Fibroblast of the conjunctiva (primary cell): ENCODE measurements at regions not wholly inside any gene's neighbourhood (a gene's known extent, or its start where the extent isn't known, plus 50 kb on each side); places are given as distances from the start of the nearest gene placed in this dataset.
"Not testable (repeated sequence)": the region's sequence is repeated elsewhere in the genome, so short reads cannot be mapped to it uniquely, and the experiment has no call there.

Source experiments
- DNase-seq: peaks from one replicate; pipeline ENCODE4 v3.0.0-alpha.2; 2010; ENCODE audit warnings: low read depth

DNA sequence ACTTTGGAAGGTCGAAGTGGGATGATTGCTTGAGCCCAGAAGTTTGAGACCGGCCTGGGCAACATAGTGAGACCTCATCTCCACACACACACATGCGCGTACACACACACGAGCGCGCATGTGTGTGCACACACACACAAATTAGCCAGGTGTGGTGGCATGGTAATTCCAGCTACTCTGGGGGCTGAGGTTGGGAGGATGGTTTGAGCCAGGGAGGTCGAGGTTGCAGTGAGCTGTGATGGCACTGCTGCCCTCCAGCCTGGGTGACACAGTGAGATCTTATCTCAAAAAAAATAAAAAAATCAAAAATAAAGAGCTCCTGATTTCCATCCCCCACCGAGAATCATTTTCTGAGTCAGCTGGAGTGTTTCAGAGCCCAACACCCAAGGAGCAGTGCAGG lies 261.5 kb upstream of the PLGLB2 start:
- DNase-seq, result not testable (repeated sequence)

DNA sequence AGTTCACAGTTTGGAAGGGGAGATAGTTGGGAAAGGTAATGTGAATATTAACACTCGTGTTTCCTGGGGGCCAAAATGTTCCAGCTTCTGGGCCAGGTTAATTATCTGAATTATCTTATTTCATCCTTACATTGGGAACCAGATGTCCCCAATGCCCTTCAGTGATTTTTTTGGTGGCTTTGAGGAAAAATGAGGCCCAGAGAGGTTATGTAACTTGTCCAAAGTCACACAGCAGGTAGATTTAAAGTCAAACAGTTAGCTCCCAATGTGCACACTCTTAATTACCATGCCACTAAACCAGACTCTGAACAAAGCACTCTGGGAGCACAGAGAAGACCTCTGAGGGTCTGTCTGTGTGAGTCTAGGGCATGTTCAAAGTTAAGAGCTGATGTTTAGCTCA lies 259.9 kb upstream of the PLGLB2 start:
- not testable (repeated sequence) for DNase-seq

DNA sequence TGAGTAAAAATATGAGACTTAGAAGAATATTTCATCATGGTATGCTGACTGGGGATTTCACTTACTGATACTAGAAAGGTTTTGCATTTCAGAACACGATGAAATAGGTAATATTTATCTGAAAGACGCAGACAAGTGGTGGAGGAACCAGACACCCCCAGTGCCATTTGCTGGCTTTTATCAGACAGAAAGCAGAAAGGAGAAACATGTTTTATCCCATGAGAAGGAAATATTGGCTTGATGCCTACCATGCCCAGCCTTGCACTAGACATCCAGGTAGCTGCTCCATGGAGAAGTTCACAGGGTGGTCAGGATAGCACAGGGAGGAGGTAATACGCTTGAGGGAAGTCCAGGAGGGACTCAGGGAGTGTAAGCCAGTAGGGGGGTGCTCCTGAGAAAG lies 258.9 kb upstream of the PLGLB2 start:
- not testable (repeated sequence) for DNase-seq

DNA sequence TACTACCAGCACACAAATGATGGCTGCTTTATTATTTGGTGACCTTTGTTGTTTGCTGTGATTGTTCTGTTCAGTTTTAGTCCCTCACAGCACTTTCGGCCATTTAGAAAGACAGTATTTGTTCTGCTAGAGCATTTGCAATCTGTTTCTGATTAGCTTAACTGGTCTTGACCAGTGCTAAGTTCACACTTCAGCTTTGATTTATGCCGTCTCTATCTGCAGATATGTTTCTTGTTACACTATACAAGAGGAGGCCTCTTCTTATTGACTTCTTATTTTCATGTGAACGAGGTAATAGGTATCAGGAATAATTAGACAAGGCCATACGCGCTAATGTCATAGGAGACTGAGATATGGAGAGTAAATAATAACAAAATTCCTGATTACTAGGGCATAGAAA lies 253.0 kb upstream of the PLGLB2 start:
- not testable (repeated sequence) for DNase-seq

DNA sequence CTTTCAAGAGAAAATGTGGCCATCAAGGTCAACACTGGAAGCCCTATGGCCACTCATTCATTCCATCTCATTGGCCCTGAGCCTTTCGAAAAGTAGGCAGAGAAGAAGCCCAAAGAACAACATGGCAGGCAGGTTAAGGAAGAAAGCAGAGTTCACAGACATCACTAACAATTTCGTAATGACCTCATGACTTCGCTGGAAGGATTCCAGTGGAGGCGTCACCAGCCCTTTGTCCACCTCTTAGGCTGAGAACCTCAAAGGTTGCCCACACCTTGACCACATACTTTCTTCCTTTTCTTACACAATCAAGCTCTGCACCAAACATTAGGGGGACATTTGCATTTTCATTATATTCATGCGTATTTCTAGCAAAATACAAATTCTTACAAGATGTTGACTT lies 252.4 kb upstream of the PLGLB2 start:
- not testable (repeated sequence) for DNase-seq

DNA sequence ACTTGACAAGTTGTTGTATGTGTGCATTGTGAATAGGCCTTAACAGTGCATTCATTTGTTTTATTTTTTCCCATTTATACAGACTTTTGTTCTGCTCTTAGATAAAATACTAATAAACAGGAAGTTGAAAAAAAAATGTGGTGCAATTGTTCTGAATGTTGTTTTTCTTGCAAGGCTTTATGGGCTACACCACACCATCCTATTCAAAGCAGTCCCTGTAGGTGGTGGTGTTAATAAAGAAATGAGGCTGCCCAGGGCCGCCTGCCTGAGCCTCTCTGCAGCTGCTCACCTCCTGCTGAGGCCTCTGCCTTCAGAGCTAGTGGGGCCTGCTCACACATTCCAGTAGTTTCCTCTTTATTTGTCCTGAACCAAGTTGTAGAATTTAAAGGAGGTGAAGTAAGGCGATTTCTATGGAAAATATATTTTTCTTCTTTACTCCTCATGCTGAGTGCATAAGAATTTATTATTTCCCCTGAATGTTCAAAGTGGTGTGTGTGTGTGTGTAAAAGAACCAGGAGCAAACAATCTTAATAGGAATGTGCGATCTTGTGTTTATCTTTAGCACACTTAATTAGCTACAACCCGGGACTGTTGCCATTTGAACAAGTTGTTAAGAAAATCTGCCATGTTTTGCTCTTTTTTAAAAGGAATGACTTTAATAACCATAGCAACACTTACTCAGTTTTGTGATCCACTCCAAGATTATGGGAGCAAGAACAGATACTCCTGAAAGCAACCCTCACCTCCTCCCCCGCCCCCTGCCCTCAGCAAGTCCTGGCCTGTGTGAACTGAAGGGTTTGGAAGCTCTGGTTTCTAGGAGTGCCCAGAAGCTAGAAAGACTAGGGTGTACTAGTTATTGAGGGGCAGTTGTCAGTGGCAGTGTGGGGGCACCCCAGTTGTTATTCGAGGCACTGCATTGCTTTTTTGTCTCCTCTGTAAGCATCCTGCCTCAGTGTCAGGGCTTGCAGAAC lies 251.6 kb upstream of the PLGLB2 start:
- DNase-seq, result peak; percentile 61

DNA sequence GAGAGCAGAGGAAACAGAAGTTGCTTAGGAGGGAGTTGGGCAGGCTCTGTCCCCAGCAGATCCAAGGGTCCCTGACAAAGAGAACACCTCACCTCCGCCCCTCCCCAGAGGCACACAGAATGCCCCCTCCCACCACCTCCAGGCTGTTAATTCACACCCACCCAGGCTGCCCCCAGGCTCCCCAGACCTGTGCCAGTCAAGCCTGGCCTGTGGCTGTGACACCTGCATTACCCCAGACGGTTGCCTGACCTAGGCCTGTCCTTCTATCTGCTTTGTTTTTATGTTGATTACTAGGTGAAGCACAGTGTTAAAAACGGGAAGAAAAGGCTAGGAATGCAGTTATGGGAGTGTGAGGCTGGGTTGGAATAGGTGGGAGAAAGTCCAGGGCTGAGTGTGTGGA lies 250.8 kb upstream of the PLGLB2 start:
- not testable (repeated sequence) for DNase-seq

DNA sequence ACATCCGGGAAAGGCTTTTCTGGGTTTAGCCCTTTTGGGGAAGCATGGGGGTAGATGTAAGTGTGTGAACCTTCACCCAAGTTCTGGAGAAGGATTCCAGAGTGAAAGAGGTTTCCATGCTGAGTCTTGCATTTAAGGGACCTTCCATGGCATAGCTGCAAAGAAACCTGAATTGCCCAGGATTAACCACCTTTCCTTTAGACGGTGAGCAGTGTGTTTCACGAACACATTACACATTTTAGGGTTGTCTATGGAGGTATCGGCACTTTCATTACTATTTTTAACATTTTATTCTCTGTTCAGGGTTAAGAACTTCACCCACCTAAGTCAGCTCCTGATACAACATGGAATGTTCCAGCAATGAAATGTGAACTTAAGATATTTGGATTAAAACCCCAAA lies 250.2 kb upstream of the PLGLB2 start:
- DNase-seq, result not testable (repeated sequence)

DNA sequence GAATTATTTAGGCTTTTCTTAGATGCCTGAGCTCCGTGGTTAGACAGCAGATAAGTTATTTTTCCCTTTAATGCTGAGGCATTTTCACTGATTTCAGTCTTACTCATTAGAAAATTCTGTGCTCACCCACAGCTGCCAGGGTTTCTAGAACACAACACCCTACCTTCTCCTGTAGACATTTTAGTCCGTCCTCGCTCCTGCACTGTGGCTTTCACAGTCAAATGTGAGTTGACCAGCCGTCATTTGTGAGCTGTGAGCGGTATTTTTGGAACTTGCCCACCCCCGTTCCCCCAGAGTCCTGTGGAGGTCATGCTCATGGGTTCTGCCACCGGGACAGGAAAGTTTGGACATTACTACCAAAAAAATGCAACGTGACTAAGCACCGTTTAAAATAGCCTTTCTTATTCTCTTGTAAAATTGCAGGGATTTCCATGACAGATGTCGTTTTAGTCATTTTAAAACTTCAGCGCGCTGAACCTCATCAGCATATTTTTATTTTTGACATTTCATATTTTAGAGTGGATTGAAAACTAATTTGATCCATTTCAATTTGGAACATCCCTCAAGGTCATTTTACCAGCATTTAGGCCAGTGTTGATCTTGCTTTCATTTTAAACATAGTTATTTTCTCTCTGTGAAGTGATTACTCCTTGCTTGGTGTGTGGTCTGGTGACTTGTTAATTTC lies 249.6 kb upstream of the PLGLB2 start:
- DNase-seq, result not testable (repeated sequence)

DNA sequence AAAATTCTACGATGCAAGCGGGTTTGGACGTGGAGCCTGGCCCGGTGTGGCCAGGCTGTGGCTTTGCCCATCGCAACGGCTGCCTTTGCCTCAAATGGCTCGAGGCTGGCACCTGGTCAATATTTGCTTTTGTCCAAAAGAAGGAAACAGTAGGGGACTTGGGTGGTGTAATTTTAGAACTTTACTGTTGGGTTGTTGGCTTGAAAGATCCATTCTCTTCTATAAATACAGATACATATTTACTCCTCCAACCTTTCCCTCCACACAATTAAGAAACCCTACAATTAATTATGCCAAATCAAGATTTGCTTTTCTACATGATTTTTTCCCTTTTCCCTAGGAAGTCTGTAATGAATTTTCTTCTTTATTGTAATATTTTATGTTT lies 249.0 kb upstream of the PLGLB2 start:
- DNase-seq, result not testable (repeated sequence)

DNA sequence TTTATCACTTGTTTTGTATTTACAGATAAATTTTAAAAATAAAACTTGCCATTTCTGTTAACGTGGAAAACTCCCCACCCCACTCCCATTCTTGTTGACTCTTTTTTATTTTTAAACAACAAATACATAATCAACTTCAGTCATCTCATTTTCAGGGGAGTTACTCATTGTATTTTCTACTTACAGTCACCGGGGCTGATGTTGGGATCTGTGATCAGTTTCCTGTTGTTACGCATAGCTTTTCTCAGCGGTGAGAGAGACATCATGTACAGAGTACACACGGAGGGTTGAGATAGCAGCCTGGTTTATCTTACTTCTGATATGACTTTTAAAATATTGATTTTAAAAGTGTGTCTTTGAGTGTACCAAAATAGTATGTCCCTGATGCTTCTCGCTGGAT lies 248.0 kb upstream of the PLGLB2 start:
- DNase-seq, result not testable (repeated sequence)

DNA sequence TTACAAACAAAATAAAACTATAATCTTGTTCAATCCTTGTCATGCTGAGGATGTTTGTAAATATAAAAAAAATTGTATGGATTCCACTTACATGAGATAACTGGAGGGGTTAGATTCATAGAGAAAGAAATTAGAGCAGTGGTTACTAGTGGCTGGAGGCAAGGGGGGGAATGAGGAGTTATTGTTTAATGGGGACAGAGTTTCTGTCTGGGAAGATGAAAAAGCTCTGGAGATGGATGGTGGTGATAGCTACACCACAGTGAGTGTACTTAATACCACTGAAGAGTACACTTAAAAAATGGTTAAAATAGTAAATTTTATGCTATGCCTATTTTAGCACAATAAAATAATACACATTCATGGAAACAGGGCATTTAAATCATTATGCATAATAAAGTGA lies 247.5 kb upstream of the PLGLB2 start:
- DNase-seq, result not testable (repeated sequence)

DNA sequence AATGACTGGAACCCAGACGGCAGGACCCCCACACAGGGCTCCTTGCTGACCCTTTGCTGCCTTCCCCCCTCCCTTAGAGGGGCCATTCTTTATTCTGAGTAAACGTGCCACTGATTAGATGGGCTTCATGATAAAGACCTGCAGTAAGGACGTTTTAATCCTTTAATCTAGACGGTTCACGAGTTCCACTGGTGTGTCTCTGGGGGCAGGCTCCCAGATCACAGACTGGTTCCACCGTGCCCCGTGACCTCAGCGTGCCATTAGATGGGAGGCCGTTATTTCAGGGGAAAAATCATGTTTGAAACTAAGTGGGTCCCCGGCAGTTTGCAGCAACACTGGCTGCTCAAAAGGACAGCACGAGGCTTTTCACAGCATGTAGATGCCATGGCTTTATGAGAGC lies 246.9 kb upstream of the PLGLB2 start:
- not testable (repeated sequence) for DNase-seq

DNA sequence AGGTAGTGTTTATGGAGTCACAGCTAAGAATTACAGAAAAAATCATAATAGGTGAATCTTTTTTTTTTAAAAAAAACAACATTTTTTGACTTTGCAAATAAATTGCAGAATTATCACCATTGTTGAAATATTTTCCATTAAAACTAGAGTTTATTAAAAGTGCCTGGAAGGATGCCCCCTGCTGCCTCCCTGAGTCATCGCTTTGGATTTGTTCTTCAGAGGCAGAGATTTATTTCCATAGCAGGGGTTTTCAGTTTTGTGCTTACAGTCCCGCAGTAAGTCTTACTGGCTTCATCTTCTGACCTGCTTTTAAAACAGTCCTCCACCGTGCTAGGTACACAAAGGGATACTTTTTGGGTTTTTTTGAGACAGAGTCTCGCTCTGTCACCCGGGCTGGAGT lies 244.9 kb upstream of the PLGLB2 start:
- not testable (repeated sequence) for DNase-seq

DNA sequence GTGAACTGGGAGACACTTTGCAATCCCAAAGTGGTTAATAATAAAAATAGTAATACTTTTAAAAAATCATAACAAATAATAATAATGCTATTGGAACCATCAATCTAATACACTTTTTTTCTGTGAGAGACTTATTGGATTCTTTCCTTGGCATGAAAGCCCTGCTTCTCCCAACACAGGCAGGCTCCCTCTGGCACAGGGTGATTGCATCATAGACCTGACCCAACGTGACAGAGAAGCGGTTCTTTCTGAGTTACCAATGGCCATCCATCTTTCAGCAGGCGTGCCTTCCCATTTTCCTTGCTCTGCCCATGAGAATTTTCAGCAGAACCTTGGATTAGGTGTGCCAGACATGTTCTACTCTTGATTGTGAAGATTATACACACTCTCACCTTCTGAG lies 242.6 kb upstream of the PLGLB2 start:
- not testable (repeated sequence) for DNase-seq

DNA sequence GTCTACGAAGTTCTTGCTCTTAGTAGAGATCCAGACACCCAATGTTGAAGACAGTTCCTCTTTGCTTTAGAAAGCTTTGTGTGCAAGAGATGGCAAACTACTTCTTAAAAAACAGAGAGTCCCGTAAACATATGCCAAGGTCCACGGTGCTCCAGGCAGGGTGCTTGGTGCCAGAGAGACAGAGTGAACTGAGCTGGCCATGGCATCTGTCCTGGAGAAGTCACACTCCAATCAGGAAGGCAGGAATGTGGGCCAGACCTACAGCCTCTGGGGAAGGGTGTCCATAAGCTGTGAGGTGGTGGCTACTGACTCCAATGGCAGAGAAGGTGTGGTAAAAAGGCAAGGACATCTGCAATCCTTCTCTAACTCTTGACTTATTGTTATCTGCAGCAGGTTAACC lies 242.0 kb upstream of the PLGLB2 start:
- DNase-seq, result not testable (repeated sequence)

DNA sequence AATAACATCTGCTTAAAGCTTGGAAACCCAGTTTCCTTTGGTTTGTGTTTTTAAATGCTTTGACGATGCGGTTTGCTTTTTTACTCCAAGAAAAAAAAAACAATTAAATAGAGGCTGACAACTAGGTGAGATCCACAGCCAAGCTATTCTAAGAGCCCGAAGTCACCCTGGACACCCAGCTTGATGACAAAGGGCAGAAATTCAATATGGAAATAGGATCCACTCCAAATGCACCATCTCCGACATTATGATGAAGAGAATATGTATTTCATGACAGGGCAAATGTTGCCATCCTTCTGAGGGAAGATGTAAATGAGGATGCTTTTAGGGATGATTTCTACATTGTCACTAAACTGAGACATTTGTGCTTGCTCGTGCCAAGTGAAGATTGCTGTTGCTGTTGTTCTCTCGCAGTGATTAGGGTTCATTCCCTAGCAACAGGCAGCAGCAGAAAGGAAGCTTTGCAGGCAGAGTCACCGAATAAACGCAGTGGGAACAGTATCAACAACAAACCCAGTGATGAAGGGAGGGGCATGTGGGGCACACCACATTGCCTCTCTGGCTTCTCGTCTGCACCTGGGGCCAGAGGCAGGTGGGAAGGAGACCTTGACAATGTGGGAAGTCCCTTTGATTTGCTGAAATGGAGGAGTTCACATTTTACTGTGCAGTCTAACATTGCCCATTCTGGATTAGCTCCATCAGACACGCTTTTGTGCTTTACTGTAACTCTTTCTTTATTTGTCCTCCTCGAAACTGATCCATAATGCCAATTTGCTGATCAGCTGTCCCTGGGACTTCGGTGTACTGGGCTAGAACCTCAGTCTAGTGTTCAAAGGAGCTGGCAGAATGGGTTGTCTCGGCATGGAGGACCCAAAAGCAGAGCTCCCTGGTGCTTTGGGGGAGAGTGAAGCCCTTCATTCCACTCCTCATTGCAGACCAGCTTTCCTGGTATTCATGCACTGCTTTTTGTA lies 240.2 kb upstream of the PLGLB2 start:
- DNase-seq, result not testable (repeated sequence)

DNA sequence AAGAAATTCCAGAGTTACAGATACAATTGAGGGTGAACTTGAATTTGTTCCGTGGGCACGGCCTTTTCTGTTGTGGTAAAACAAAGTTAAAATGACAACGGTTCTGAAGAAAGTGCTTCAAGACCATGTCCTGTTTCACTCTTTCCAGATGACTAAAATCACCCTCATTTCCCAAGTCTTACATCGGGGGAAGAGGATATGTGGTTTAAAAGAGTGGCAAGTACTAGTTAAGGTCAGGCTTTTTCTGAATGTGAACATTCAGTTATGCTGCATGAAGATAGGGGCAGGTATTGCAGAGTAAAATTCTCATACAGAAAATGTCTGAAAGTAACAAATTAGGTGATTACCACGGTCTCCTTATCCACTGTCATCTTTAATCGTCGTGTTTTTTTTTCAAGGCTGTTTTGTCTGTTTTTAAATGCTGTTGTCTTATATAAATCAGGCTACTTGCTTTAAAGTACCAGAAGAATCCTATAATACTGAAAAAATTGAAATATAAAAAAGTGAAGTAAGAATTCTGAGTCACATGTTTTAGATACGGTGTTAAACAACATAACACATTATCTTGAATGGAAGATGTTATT lies 236.6 kb upstream of the PLGLB2 start:
- not testable (repeated sequence) for DNase-seq

DNA sequence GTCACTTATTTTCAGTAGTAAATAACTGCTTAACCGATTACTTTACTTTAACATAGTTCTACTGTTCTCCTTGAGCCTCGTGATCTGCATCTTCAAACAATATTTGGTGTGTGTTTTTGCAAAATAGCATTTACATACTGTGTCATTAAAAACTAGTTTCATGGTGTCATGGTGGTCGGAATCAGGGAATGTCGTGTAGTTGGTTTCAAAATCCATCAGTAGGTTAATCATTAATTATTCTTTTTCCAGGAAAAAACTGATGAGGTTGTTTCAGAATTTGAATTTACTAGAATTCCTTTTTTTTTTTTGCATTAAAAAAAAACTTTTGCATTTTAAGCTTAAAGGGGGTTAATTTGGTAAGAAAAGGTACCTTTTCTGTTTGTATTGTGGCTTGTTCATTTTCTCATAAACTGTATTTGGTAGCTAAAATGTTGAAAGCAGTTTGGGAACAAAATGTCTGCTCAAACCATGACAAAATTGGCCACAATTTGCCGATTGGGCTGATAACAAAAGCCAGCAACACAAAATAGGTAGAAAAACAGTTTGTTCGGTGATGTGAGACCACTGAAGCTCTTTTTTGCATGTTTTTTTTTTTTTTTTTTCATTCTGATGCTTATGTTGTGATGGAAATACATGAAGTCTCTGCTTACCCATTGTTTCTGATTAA lies 234.9 kb upstream of the PLGLB2 start:
- DNase-seq, result not testable (repeated sequence)

DNA sequence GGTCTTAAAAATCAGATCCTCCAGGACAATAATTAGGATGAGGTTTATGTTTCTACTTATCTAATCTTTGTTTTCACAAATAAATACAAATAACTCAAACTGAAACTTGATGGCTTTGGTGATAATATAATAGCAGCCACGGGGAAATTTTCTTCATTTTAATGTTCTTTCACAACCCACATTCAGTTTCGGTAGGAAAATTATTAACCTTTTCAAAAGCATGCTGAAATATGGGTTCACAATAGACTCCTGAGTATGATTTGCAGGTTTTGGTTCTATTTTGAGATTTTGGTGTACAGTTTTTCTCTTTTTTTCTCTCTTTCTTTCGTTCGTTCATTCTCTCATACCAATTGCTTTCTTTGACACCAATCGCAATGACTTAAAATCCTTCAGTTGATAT lies 233.9 kb upstream of the PLGLB2 start:
- DNase-seq, result not testable (repeated sequence)

DNA sequence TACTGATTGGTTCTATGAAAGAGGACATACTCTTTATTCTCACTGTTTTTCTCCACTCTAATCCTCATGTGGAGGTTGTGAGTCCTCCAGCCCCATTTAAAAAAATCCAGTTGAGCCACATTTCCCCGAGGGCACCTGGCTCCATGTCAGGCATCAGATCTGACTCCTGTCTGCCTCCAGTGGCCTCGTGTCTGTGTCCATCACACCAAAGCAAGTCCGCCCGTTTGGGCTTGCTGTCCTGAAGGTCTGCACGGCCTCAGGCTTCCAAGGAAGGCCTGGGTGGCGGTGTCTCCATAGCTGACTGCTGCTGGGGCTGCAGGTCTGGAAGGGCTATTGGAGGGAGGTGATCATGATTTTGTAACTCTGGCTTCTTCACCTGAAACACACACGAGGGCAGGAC lies 233.4 kb upstream of the PLGLB2 start:
- DNase-seq, result not testable (repeated sequence)
